ENCODE measurements at regions not wholly inside any gene's neighbourhood (a gene's known extent, or its start where the extent isn't known, plus 50 kb on each side); places are given as distances from the start of the nearest gene placed in this dataset.
"Not testable (repeated sequence)": the region's sequence is repeated elsewhere in the genome, so short reads cannot be mapped to it uniquely, and the experiment has no call there.

DNA sequence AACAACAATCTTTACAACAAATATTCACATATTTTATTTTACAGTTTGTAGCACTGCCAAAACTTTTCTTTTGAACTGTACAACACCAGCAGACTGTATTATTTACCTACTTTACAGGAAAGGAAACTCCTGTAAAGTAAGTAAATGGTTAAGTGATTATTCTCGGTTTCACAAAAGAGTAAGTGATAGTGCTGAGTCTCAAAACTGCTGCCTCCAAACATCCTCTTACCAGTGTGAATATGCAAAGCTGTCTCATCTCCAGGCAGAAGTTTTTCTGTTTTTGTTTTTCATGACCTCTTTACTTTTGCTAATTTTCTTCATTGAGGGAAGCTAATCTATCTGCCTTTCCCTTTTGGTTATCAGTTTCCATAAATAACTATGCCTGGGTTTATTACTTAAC is 286.7 kb downstream of the SRGAP2C start:
- Histone ChIP-seq H3K9me3 (peaks cover 0 to under 1% (median 0%) of the 10 kb centered on the region in 4 donors), H3K27ac (no peak overlapping the region), H3K4me3 (no peak overlapping the region), H3K27me3 (no peaks in the 10 kb centered on the region), H3K4me1 (no peaks in the 10 kb centered on the region), H3K36me3 (no peaks in the 10 kb centered on the region)
- WGBS, 2 donors = 27 to 48% methylated on average over 1 of the region's 1 CpG
- no peak for DNase-seq
- intact Hi-C loops (cut with DNase I) = no loop called here
- TF ChIP-seq EP300 (IDR thresholded peaks at IDR 0.05) = no peak
- TF ChIP-seq POLR2A (IDR thresholded peaks at IDR 0.05) = no peak
- TF ChIP-seq POLR2AphosphoS5 (IDR thresholded peaks at IDR 0.05) = no peak
- TF ChIP-seq, protein P1, sequence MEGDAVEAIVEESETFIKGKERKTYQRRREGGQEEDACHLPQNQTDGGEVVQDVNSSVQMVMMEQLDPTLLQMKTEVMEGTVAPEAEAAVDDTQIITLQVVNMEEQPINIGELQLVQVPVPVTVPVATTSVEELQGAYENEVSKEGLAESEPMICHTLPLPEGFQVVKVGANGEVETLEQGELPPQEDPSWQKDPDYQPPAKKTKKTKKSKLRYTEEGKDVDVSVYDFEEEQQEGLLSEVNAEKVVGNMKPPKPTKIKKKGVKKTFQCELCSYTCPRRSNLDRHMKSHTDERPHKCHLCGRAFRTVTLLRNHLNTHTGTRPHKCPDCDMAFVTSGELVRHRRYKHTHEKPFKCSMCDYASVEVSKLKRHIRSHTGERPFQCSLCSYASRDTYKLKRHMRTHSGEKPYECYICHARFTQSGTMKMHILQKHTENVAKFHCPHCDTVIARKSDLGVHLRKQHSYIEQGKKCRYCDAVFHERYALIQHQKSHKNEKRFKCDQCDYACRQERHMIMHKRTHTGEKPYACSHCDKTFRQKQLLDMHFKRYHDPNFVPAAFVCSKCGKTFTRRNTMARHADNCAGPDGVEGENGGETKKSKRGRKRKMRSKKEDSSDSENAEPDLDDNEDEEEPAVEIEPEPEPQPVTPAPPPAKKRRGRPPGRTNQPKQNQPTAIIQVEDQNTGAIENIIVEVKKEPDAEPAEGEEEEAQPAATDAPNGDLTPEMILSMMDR (IDR thresholded peaks at IDR 0.05) = no peak

DNA sequence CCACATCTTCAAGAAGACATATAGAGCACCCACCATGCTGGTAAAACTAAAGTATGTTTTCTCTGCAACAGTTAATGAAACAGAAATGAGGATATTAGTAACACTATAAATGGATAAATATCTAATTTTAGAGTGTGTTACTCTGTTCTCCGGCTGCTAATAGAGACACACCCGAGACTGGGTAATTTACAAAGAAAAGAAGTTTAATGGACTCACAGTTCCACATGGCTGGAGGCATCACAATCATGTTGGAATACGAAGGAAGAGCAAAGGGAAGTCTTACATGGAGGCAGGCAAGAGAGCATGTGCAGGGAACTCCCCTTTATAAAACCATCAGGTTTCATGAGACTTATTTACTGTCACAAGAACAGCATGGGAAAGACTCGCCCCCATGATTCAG is 287.2 kb downstream of the SRGAP2C start:
- Histone ChIP-seq H3K9me3 (peaks cover 0 to 3% (median 0%) of the 10 kb centered on the region in 4 donors), H3K27me3 (no peaks in the 10 kb centered on the region), H3K36me3 (no peaks in the 10 kb centered on the region), H3K4me3 (no peak overlapping the region), H3K27ac (no peak overlapping the region), H3K4me1 (no peaks in the 10 kb centered on the region)
- DNase-seq = no peak
- 86 to 90% methylated on average over 4 of the region's 4 CpGs for WGBS, 2 donors
- intact Hi-C loops (cut with DNase I) = no loop called here
- TF ChIP-seq POLR2A (IDR thresholded peaks at IDR 0.05) (no peak), POLR2AphosphoS5 (IDR thresholded peaks at IDR 0.05) (no peak), EP300 (IDR thresholded peaks at IDR 0.05) (no peak)
- TF ChIP-seq, protein P1 (IDR thresholded peaks at IDR 0.05) = no peak

DNA sequence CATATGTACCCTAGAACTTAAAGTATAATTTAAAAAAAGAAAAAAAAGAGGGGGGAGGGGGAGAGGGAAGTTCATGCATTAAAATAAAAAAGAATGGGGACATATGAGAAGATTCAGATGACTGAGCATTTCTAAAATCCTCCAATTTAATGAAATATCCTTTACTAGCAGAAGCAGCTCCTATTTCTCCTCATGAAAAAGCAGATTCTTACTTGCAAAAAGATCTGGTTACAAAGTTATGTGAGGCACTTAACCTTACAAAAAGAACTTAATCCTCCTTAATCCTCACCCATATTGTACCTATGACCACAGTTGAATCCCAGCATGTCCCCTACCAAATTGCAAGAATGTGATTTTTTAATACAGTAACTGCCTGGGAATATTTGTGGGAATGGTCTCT is 298.5 kb downstream of the SRGAP2C start:
- peaks cover 0 to 2% (median 0%) of the 10 kb centered on the region in 4 donors for H3K9me3 ChIP-seq
- no peaks in the 10 kb centered on the region for H3K36me3 ChIP-seq
- no peak overlapping the region for H3K4me3 ChIP-seq
- H3K4me1 ChIP-seq = no peaks in the 10 kb centered on the region
- intact Hi-C loops (cut with DNase I) = no loop called here
- TF ChIP-seq EP300 (IDR thresholded peaks at IDR 0.05) (no peak), POLR2A (IDR thresholded peaks at IDR 0.05) (no peak), POLR2AphosphoS5 (IDR thresholded peaks at IDR 0.05) (no peak)
- TF ChIP-seq, protein P1 (IDR thresholded peaks at IDR 0.05) = no peak
- no peak overlapping the region for H3K27ac ChIP-seq
- no peaks in the 10 kb centered on the region for H3K27me3 ChIP-seq
- no peak for DNase-seq

DNA sequence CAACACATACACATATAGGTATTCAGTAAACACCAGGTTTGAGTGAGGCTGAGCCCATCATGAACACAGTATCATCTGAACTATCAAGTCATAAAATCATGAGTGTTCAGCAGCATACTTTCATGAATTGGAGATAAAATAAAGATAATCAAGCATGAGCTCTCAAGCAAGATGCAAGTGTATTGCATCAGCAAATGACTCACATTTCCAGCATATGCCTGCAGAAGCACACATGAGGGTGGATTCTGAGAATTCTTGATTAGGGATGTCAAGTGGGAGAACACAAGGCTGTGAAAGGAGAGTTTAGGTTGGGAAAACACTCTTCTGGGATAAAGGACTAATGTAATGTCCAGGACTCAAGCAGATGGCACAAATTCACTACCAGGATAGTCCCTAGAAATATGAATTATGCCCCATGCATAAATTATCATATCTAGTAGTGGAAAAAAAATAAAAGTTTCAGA is 299.2 kb downstream of the SRGAP2C start:
- no peaks in the 10 kb centered on the region for H3K36me3 ChIP-seq
- no peaks in the 10 kb centered on the region for H3K27me3 ChIP-seq
- intact Hi-C loops (cut with DNase I) = no loop called here
- no peak for DNase-seq
- H3K4me1 ChIP-seq = no peaks in the 10 kb centered on the region
- H3K4me3 ChIP-seq = no peak overlapping the region
- TF ChIP-seq EP300 (IDR thresholded peaks at IDR 0.05) (no peak), POLR2A (IDR thresholded peaks at IDR 0.05) (no peak), POLR2AphosphoS5 (IDR thresholded peaks at IDR 0.05) (no peak)
- TF ChIP-seq, protein P1 (IDR thresholded peaks at IDR 0.05) = no peak
- peaks cover 0 to 2% (median 0%) of the 10 kb centered on the region in 4 donors for H3K9me3 ChIP-seq
- no peak overlapping the region for H3K27ac ChIP-seq

DNA sequence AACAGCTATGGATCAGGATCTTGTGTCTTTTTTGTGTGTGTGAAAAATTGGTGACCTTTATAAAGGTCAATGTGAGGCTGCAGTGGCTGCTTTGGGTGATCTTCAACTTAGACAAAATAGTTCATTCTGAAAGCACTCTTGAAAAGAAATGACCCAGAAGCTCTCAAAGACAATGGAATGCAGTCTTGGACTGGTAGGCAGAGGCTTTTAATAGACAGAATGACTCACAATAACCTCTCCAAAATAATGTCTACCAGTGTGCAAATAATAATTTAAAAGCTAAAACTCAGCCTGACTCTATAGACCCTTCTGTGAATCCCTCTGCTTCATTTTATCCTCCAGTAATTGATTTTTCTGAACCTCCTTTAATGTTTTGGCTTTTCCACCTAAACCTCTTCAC is 310.0 kb downstream of the SRGAP2C start:
- DNase-seq; intact Hi-C loops (cut with DNase I); H3K9me3 ChIP-seq; H3K36me3 ChIP-seq; H3K4me1 ChIP-seq; H3K27me3 ChIP-seq; H3K4me3 ChIP-seq; H3K27ac ChIP-seq: not testable (repeated sequence)

DNA sequence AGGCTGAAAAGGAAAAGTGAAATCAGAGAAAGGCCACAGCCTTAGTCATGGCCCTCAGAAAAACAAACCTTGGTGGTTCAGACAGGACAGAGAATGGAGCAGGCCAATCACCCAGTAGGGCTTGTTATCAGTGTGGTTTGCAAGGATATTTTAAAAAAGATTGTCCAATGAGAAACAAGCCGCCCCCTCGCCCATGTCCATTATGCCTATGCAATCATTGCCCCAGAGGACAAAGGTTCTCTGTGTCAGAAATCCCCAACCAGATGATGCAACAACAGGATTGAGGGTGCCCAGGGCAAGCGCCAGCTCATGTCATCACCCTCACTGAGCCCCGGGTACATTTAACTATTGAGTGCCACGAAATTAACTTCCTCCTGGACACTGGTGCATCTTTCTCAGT is 326.7 kb downstream of the SRGAP2C start:
- H3K9me3 ChIP-seq; intact Hi-C loops (cut with DNase I); H3K36me3 ChIP-seq; H3K4me3 ChIP-seq; DNase-seq; H3K27me3 ChIP-seq; H3K4me1 ChIP-seq; H3K27ac ChIP-seq: not testable (repeated sequence)
- 55 to 71% methylated on average over 5 of the region's 5 CpGs for WGBS, 2 donors

DNA sequence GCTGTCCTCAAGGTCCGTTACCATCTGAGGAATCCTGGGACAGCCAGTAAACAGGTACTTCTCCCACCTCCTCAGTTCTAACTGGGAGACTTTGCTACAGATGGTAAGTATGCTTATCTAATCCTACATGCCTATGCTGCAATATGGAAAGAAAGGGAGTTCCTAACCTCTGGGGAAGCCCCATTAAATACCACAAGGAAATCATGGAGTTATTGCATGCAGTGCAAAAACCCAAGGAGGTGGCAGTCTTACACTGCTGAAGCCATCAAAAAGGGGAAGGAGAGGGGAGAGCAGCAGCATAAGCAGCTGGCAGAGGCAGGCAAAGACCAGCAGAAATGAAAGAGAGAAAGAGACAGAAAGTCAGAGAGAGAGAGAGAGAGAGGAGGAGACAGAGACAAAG is 327.1 kb downstream of the SRGAP2C start:
- WGBS, 2 donors = 79 to 84% methylated on average over 1 of the region's 1 CpG
- intact Hi-C loops (cut with DNase I); H3K4me1 ChIP-seq: not testable (repeated sequence)

More for the DNA sequence above, 327.1 kb downstream of the SRGAP2C start:
- H3K9me3 ChIP-seq, H3K27me3 ChIP-seq, H3K4me3 ChIP-seq, H3K27ac ChIP-seq, DNase-seq, H3K36me3 ChIP-seq: not testable (repeated sequence)

Measured in sigmoid colon (tissue), 6 donors.